ENCODE measurements at regions not wholly inside any gene's neighbourhood (a gene's known extent, or its start where the extent isn't known, plus 50 kb on each side); places are given as distances from the start of the nearest gene placed in this dataset.

- no peak overlapping the region for H3K9ac ChIP-seq (ENCODE audit: low read depth in 2 of 2, low read length in 2 of 2)
- intact Hi-C loops (cut with DNase I), result no loop called here
- no peak for DNase-seq
Measured at GRCh38 chr17:15090533-15090932, 174.6 kb downstream of the PMP22 start.

GRCh38 chr17:15087946-15088345 is 177.2 kb downstream of the PMP22 start:
- DNase-seq, result no peak
- Histone ChIP-seq H3K36me3 (no peaks in the 10 kb centered on the region), H3K4me1 (no peaks in the 10 kb centered on the region), H3K4me3 (no peak overlapping the region), H3K9me3 (no peaks in the 10 kb centered on the region), H3K27ac (no peak overlapping the region), H3K27me3 (no peaks in the 10 kb centered on the region), H3K9ac (ENCODE audit: low read depth in 2 of 2, low read length in 2 of 2) (no peak overlapping the region)
- TF ChIP-seq CTCF (IDR thresholded peaks at IDR 0.05), result no peak
- intact Hi-C loops (cut with DNase I), result no loop called here

More at GRCh38 chr17:15090533-15090932, 174.6 kb downstream of the PMP22 start:
- no peak for TF ChIP-seq CTCF (IDR thresholded peaks at IDR 0.05)
- Histone ChIP-seq H3K9me3 (no peaks in the 10 kb centered on the region), H3K27ac (no peak overlapping the region), H3K4me3 (no peak overlapping the region), H3K36me3 (no peaks in the 10 kb centered on the region), H3K4me1 (no peaks in the 10 kb centered on the region), H3K27me3 (no peaks in the 10 kb centered on the region)

GRCh38 chr17:15086776-15087295 is 178.3 kb downstream of the PMP22 start:
- intact Hi-C loops (cut with DNase I), result no loop called here
- no peaks in the 10 kb centered on the region for H3K27me3 ChIP-seq

GRCh38 chr17:15085890-15086677 is 179.0 kb downstream of the PMP22 start:
- no peaks in the 10 kb centered on the region for H3K36me3 ChIP-seq
- no peak overlapping the region for H3K27ac ChIP-seq
- H3K9ac ChIP-seq (ENCODE audit: low read depth in 2 of 2, low read length in 2 of 2), result no peak overlapping the region
- H3K27me3 ChIP-seq, result no peaks in the 10 kb centered on the region
- intact Hi-C loops (cut with DNase I), result no loop called here
- DNase-seq, result no peak
- no peak overlapping the region for H3K4me3 ChIP-seq
- no peaks in the 10 kb centered on the region for H3K4me1 ChIP-seq
- no peaks in the 10 kb centered on the region for H3K9me3 ChIP-seq
- no peak for TF ChIP-seq CTCF (IDR thresholded peaks at IDR 0.05)

More at GRCh38 chr17:15086776-15087295, 178.3 kb downstream of the PMP22 start:
- TF ChIP-seq CTCF (IDR thresholded peaks at IDR 0.05), result no peak
- H3K9ac ChIP-seq (ENCODE audit: low read depth in 2 of 2, low read length in 2 of 2), result no peak overlapping the region
- no peak overlapping the region for H3K4me3 ChIP-seq
- no peaks in the 10 kb centered on the region for H3K9me3 ChIP-seq
- DNase-seq, result no peak
- no peaks in the 10 kb centered on the region for H3K36me3 ChIP-seq
- H3K27ac ChIP-seq, result no peak overlapping the region
- H3K4me1 ChIP-seq, result no peaks in the 10 kb centered on the region

- Histone ChIP-seq H3K27ac (no peak overlapping the region), H3K36me3 (no peaks in the 10 kb centered on the region), H3K9ac (ENCODE audit: low read depth in 2 of 2, low read length in 2 of 2) (no peak overlapping the region), H3K9me3 (no peaks in the 10 kb centered on the region), H3K4me1 (no peaks in the 10 kb centered on the region), H3K4me3 (no peak overlapping the region), H3K27me3 (no peaks in the 10 kb centered on the region)
- TF ChIP-seq CTCF (IDR thresholded peaks at IDR 0.05), result no peak
- no peak for DNase-seq
- intact Hi-C loops (cut with DNase I), result no loop called here
Measured at GRCh38 chr17:15083225-15083624, 181.9 kb downstream of the PMP22 start.

Measured in colonic mucosa (tissue), 4 donors.